ENCODE measurements at regions not wholly inside any gene's neighbourhood (a gene's known extent, or its start where the extent isn't known, plus 50 kb on each side); places are given as distances from the start of the nearest gene placed in this dataset.

DNA sequence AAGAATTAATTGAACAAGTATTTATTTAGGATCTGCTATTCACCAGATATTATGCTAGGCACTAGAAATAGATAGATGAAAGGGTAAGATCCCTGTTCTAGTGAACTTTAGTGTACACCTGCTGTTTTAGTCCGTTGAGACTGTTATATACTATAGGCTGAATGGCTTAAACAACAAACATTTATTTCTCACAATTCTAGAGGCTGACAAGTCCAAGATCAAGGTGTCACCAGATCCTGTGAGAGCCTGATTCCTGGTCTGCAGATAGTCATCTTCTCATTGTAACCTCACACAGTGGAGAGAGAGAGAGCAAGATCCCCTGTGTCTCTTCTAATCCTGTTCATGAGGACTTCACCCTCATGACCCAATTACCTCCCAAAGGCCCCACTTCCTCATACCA is 281.4 kb upstream of the KCNH8 start:
- 80% methylated on average over 1 of the region's 1 CpG for WGBS
- H3K9me3 ChIP-seq = no peaks in the 10 kb centered on the region

GRCh38 chr3:18864933-18865731 is 283.2 kb upstream of the KCNH8 start:
- H3K36me3 ChIP-seq = no peaks in the 10 kb centered on the region
- no peak overlapping the region for H3K27ac ChIP-seq
- H3K4me1 ChIP-seq = no peaks in the 10 kb centered on the region
- H3K4me3 ChIP-seq = no peak overlapping the region
- no peak for TF ChIP-seq POLR2AphosphoS5 (IDR thresholded peaks at IDR 0.05)
- no peak for TF ChIP-seq CTCF (IDR thresholded peaks at IDR 0.05)
- TF ChIP-seq POLR2A (IDR thresholded peaks at IDR 0.05) = no peak
- no peak for TF ChIP-seq EP300 (IDR thresholded peaks at IDR 0.05)
- H3K27me3 ChIP-seq = no peaks in the 10 kb centered on the region
- no peak for DNase-seq (ENCODE audit: low spot score in 2 of 2)
- 52% methylated on average over 3 of the region's 3 CpGs for WGBS
- no peaks in the 10 kb centered on the region for H3K9me3 ChIP-seq

More for the DNA sequence above, 281.4 kb upstream of the KCNH8 start:
- no peak for DNase-seq (ENCODE audit: low spot score in 2 of 2)
- Histone ChIP-seq H3K27ac (no peak overlapping the region), H3K27me3 (no peaks in the 10 kb centered on the region), H3K4me3 (no peak overlapping the region), H3K36me3 (no peaks in the 10 kb centered on the region), H3K4me1 (no peaks in the 10 kb centered on the region)
- TF ChIP-seq EP300 (IDR thresholded peaks at IDR 0.05) (no peak), POLR2AphosphoS5 (IDR thresholded peaks at IDR 0.05) (no peak), CTCF (IDR thresholded peaks at IDR 0.05) (no peak), POLR2A (IDR thresholded peaks at IDR 0.05) (no peak)

- 93% methylated on average over 2 of the region's 2 CpGs for WGBS
- Histone ChIP-seq H3K36me3 (no peaks in the 10 kb centered on the region), H3K4me1 (no peaks in the 10 kb centered on the region), H3K4me3 (no peak overlapping the region), H3K27ac (no peak overlapping the region), H3K27me3 (no peaks in the 10 kb centered on the region), H3K9me3 (no peaks in the 10 kb centered on the region)
- DNase-seq (ENCODE audit: low spot score in 2 of 2) = no peak
- no peak for TF ChIP-seq EP300 (IDR thresholded peaks at IDR 0.05)
- TF ChIP-seq CTCF (IDR thresholded peaks at IDR 0.05) = no peak
- no peak for TF ChIP-seq POLR2AphosphoS5 (IDR thresholded peaks at IDR 0.05)
- TF ChIP-seq POLR2A (IDR thresholded peaks at IDR 0.05) = no peak
These were observed 286.2 kb upstream of the KCNH8 start for GRCh38 chr3:18862077-18862476.

DNA sequence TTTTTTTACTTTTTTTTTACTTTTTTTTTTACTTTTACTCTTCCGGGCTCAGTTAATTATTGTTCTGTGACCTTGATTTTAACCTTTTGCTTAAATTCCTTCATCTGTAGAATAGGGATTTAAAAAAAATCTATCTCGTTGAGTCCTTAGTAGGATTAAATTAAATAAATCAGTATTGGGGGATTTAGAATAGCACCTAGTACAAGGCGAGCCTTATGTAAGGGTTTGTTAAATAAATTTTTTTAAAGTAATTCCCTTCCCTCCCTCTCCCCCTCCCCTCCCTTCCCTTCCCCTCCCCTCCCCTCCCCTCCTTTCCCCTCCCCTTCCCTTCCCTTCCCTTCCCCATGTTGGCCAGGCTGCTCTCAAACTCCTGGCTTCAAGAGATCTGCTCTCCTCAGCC is 287.2 kb upstream of the KCNH8 start:
- Histone ChIP-seq H3K4me1 (no peaks in the 10 kb centered on the region), H3K36me3 (no peaks in the 10 kb centered on the region), H3K27ac (no peak overlapping the region), H3K27me3 (no peaks in the 10 kb centered on the region), H3K4me3 (no peak overlapping the region), H3K9me3 (no peaks in the 10 kb centered on the region)
- no peak for DNase-seq (ENCODE audit: low spot score in 2 of 2)
- TF ChIP-seq POLR2A (IDR thresholded peaks at IDR 0.05) (no peak), EP300 (IDR thresholded peaks at IDR 0.05) (no peak), CTCF (IDR thresholded peaks at IDR 0.05) (no peak), POLR2AphosphoS5 (IDR thresholded peaks at IDR 0.05) (no peak)
- WGBS = 84% methylated on average over 3 of the region's 3 CpGs

DNA sequence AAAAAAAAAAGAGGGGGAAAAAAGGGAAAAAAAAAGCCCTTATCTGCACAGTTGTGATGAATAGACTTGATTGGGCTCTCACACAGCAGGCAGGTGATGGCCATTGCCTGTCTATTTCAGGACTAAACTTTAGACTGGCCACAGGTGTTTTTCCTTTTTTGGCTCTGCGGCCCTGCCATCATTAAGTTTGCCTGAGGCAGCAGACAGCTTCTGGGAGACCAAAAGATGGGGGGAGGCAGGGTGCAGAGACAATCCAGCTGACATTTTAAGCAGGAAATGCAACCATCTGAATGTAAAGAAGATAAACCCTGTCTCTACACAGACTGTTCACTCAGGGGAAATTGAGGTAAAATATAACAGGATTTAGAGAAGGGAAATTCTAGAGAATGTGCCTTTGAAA is 295.0 kb upstream of the KCNH8 start:
- Histone ChIP-seq H3K4me1 (no peaks in the 10 kb centered on the region), H3K9me3 (no peaks in the 10 kb centered on the region), H3K4me3 (no peak overlapping the region), H3K36me3 (no peaks in the 10 kb centered on the region), H3K27me3 (no peaks in the 10 kb centered on the region), H3K27ac (no peak overlapping the region)
- WGBS = 46% methylated on average over 1 of the region's 1 CpG
- no peak for DNase-seq (ENCODE audit: low spot score in 2 of 2)
- TF ChIP-seq CTCF (IDR thresholded peaks at IDR 0.05) (no peak), EP300 (IDR thresholded peaks at IDR 0.05) (no peak), POLR2AphosphoS5 (IDR thresholded peaks at IDR 0.05) (no peak), POLR2A (IDR thresholded peaks at IDR 0.05) (no peak)

Data from suprapubic skin (tissue), 4 donors.